Mucosa of descending colon (tissue), 3 donors: ENCODE measurements at regions not wholly inside any gene's neighbourhood (a gene's known extent, or its start where the extent isn't known, plus 50 kb on each side); places are given as distances from the start of the nearest gene placed in this dataset.

Source experiments
- ATAC-seq: fragments of 200-7000 bp; cut with Tn5 transposase; one replicate; pipeline ENCODE4 v1.9.1; 2020; ENCODE audit warnings: mild to moderate bottlenecking, moderate library complexity
- DNase-seq, 3 donors: peaks; one replicate each; pipeline ENCODE4 v3.0.0-alpha.2; 2020
- H3K36me3 ChIP-seq: fragments of 200-600 bp; one replicate; pipeline ENCODE4 v1.8.0; 2021; ENCODE audit warnings: low read depth, mild to moderate bottlenecking
- H3K4me1 ChIP-seq: fragments of 200-600 bp; one replicate; pipeline ENCODE4 v1.8.0; 2021; ENCODE audit warnings: low read depth, mild to moderate bottlenecking
- H3K4me3 ChIP-seq: fragments of 200-600 bp; one replicate; pipeline ENCODE4 v1.8.0; 2021; ENCODE audit warnings: mild to moderate bottlenecking
- H3K9me3 ChIP-seq: fragments of 200-600 bp; one replicate; pipeline ENCODE4 v1.8.0; 2021; ENCODE audit warnings: mild to moderate bottlenecking
- CTCF ChIP-seq: fragments of 200-600 bp; IDR thresholded peaks from one replicate; pipeline ENCODE4 v1.8.0; 2022; ENCODE audit warnings: antibody characterized with exemption, mild to moderate bottlenecking
- intact Hi-C, 2 donors: fragments of 100-400 bp; cut with DNase I in 1 of 2; cut with micrococcal nuclease in 1 of 2; formaldehyde crosslinking; loops; one replicate each; pipeline versions ENCODE4 v1.11.0 to v1.11.1; 2022; cut with DNase I, micrococcal nuclease
- donor health status: DM: no; HTN: no; CAD: no; lungs with moderate emphysema.
- donor health status: DM: no; HTN: no; CAD: no.
- donor health status: DM: no; HTN: yes; CAD: no.

GRCh38 chr11:92556431-92556830 is 331.8 kb downstream of the FAT3 start:
- DNase-seq (peak in 1 of 3 donors; percentile 9), ATAC-seq (no peak)
- intact Hi-C loops, result no loop called here
- no peak overlapping the region for H3K4me3 ChIP-seq
- H3K36me3 ChIP-seq, result no peaks in the 10 kb centered on the region
- no peaks in the 10 kb centered on the region for H3K4me1 ChIP-seq
- H3K9me3 ChIP-seq, result no peaks in the 10 kb centered on the region
- no peak for TF ChIP-seq CTCF

GRCh38 chr11:92557879-92558278 is 333.3 kb downstream of the FAT3 start:
- ATAC-seq, result no peak
- H3K4me1 ChIP-seq, result no peaks in the 10 kb centered on the region
- no peak for TF ChIP-seq CTCF
- DNase-seq, result no peak
- H3K36me3 ChIP-seq, result no peaks in the 10 kb centered on the region
- H3K4me3 ChIP-seq, result no peak overlapping the region
- H3K9me3 ChIP-seq, result no peaks in the 10 kb centered on the region
- intact Hi-C loops, result no loop called here

GRCh38 chr11:92558323-92558722 is 333.7 kb downstream of the FAT3 start:
- H3K4me1 ChIP-seq, result no peaks in the 10 kb centered on the region
- no peaks in the 10 kb centered on the region for H3K9me3 ChIP-seq
- ATAC-seq (no peak), DNase-seq (no peak)
- intact Hi-C loops, result no loop called here
- no peak overlapping the region for H3K4me3 ChIP-seq
- H3K36me3 ChIP-seq, result no peaks in the 10 kb centered on the region
- TF ChIP-seq CTCF, result no peak

- Histone ChIP-seq H3K4me1 (no peaks in the 10 kb centered on the region), H3K9me3 (no peaks in the 10 kb centered on the region), H3K36me3 (no peaks in the 10 kb centered on the region), H3K4me3 (no peak overlapping the region)
- DNase-seq (no peak), ATAC-seq (no peak)
- intact Hi-C loops, result no loop called here
- no peak for TF ChIP-seq CTCF
Observed at GRCh38 chr11:92569726-92570125, 345.1 kb downstream of the FAT3 start.

- no peak overlapping the region for H3K4me3 ChIP-seq
- H3K9me3 ChIP-seq, result no peaks in the 10 kb centered on the region
- DNase-seq (no peak), ATAC-seq (no peak)
- H3K4me1 ChIP-seq, result no peaks in the 10 kb centered on the region
- TF ChIP-seq CTCF, result no peak
- intact Hi-C loops, result no loop called here
- H3K36me3 ChIP-seq, result no peaks in the 10 kb centered on the region
Observed at GRCh38 chr11:92572559-92572958, 347.9 kb downstream of the FAT3 start.

- ATAC-seq, result no peak
- Histone ChIP-seq H3K4me1 (no peaks in the 10 kb centered on the region), H3K36me3 (no peaks in the 10 kb centered on the region), H3K9me3 (no peaks in the 10 kb centered on the region), H3K4me3 (no peak overlapping the region)
- no peak for DNase-seq
- TF ChIP-seq CTCF, result no peak
- intact Hi-C loops, result no loop called here
Observed at GRCh38 chr11:92576315-92576714, 351.7 kb downstream of the FAT3 start.
